ENCODE measurements at regions not wholly inside any gene's neighbourhood (a gene's known extent, or its start where the extent isn't known, plus 50 kb on each side); places are given as distances from the start of the nearest gene placed in this dataset.

GRCh38 chrX:118221270-118221669 is 104.7 kb upstream of the KLHL13 start:
- no peak for TF ChIP-seq CTCF (IDR thresholded peaks at IDR 0.05)
- TF ChIP-seq POLR2A (IDR thresholded peaks at IDR 0.05), result no peak
